ENCODE measurements at regions not wholly inside any gene's neighbourhood (a gene's known extent, or its start where the extent isn't known, plus 50 kb on each side); places are given as distances from the start of the nearest gene placed in this dataset.
A peak's percentile ranks its signal among the peaks of the same experiment; 100 is the strongest.

GRCh38 chr3:25038271-25038670 lies 389.8 kb upstream of the RARB start:
- H3K4me3 ChIP-seq (ENCODE audit: low read length) = no peak overlapping the region
- no peaks in the 10 kb centered on the region for H3K9me3 ChIP-seq (ENCODE audit: low read length)
- H3K4me1 ChIP-seq (ENCODE audit: insufficient read depth, low read length) = no peaks in the 10 kb centered on the region
- H3K36me3 ChIP-seq (ENCODE audit: insufficient read depth, low read length) = no peaks in the 10 kb centered on the region
- H2AFZ ChIP-seq (ENCODE audit: low read depth, low read length) = no peak overlapping the region
- no peaks in the 10 kb centered on the region for H3K27me3 ChIP-seq (ENCODE audit: insufficient read depth, low read length)

DNA sequence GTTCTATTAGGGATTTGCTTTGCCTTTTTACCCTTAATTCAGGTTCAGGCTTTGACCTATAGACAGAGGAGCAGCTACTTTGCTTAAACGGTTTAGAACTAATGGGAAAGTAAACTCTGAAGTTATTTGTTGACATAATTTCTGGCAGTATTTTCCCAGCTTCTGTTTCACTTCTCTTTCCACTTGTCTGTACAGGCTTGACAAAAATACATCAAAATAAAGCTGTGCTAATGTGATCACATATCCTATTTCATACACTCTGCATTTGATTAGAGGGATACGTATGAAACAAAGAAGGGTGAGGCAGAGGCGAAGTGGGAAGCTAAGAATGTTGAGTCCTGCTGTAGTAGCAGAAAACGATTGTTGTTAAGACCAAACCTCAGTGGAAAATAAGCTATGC lies 389.1 kb upstream of the RARB start:
- H3K27me3 ChIP-seq (ENCODE audit: insufficient read depth, low read length) = no peaks in the 10 kb centered on the region
- no peaks in the 10 kb centered on the region for H3K9me3 ChIP-seq (ENCODE audit: low read length)
- H3K4me3 ChIP-seq (ENCODE audit: low read length) = no peak overlapping the region
- no peaks in the 10 kb centered on the region for H3K4me1 ChIP-seq (ENCODE audit: insufficient read depth, low read length)
- H3K36me3 ChIP-seq (ENCODE audit: insufficient read depth, low read length) = no peaks in the 10 kb centered on the region
- no peak overlapping the region for H2AFZ ChIP-seq (ENCODE audit: low read depth, low read length)

DNA sequence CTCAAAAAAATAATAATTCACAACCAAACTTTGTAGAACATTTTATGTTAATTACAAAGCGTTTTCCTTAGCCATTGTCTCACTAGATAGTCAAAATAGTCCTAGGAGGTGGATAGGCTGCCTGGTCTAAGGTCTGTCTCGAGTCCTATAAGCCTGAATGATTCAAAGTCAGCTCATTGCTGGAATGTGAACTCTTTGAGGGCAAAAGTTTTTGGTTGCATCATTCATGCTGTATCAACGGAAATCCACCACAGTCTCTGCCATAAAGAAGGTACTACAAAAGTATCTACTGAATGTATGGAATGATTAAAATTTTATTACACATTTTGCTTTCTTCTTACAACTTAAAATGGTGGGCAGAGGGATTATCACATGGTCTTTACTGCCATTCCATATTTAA lies 387.3 kb upstream of the RARB start:
- peaks cover 12% of the 10 kb centered on the region for H3K4me1 ChIP-seq (ENCODE audit: insufficient read depth, low read length)
- no peaks in the 10 kb centered on the region for H3K36me3 ChIP-seq (ENCODE audit: insufficient read depth, low read length)
- H2AFZ ChIP-seq (ENCODE audit: low read depth, low read length) = no peak overlapping the region
- no peaks in the 10 kb centered on the region for H3K9me3 ChIP-seq (ENCODE audit: low read length)
- H3K27me3 ChIP-seq (ENCODE audit: insufficient read depth, low read length) = no peaks in the 10 kb centered on the region
- H3K4me3 ChIP-seq (ENCODE audit: low read length) = no peak overlapping the region

DNA sequence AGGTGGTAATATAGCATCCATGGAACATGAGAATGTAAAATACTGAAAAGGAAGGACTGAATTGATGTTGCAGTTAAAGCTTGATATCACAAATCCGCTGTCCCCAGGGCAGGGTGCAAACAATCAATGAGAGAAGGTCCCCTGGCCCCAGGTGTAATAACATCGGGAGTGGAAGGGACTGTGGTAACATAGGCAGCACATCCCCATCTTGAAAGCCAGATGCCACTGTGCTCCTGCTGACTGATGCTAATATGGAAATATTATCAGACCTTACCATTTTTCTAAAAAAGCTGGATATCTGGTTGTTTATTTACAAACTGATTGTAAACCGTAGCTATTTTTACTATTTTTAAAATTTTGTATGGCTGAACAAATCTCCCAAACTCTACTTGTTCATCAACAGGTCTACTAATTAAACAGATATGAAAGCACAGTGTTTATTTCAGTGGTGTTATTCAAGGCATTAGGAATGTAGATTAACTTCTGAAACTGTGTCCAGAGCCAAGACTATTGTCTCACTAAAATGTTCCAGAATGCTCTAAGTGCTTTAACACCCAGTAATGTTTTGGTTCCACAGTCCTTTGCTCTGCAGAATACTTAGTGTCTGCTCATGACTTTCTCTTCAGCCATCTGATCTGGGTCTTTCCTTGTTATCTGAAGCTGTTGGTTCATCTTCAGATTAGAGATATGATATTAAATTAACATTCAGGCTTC lies 386.0 kb upstream of the RARB start:
- Histone ChIP-seq H2AFZ (ENCODE audit: low read depth, low read length) (no peak overlapping the region), H3K4me3 (ENCODE audit: low read length) (no peak overlapping the region), H3K36me3 (ENCODE audit: insufficient read depth, low read length) (no peaks in the 10 kb centered on the region), H3K27me3 (ENCODE audit: insufficient read depth, low read length) (no peaks in the 10 kb centered on the region), H3K4me1 (ENCODE audit: insufficient read depth, low read length) (peaks cover 15% of the 10 kb centered on the region), H3K9me3 (ENCODE audit: low read length) (no peaks in the 10 kb centered on the region)

- Histone ChIP-seq H3K27me3 (ENCODE audit: insufficient read depth, low read length) (no peaks in the 10 kb centered on the region), H3K4me1 (ENCODE audit: insufficient read depth, low read length) (peaks cover 15% of the 10 kb centered on the region), H3K4me3 (ENCODE audit: low read length) (no peak overlapping the region), H3K9me3 (ENCODE audit: low read length) (no peaks in the 10 kb centered on the region), H2AFZ (ENCODE audit: low read depth, low read length) (no peak overlapping the region), H3K36me3 (ENCODE audit: insufficient read depth, low read length) (no peaks in the 10 kb centered on the region)
These were observed 384.9 kb upstream of the RARB start for GRCh38 chr3:25043177-25043576.

DNA sequence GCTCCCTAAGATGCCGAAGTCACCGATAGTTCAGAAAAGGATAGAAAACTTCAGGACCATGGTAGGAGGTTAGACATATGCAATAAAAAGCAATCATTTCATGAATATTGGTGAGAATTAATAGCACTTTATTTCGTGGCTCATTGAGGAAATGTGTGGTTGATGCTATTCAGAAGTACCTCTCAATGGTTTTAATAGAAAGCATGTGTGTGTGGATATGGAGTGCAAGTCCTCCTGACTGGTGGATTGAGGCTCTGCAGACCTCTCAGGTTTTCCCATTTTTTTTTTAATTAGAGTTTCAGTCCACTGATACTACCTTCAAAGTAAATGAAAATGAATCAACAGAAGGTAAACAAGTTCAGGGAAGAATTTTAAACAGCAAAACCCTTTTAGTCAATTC lies 384.3 kb upstream of the RARB start:
- peaks cover 15% of the 10 kb centered on the region for H3K4me1 ChIP-seq (ENCODE audit: insufficient read depth, low read length)
- no peaks in the 10 kb centered on the region for H3K27me3 ChIP-seq (ENCODE audit: insufficient read depth, low read length)
- no peaks in the 10 kb centered on the region for H3K9me3 ChIP-seq (ENCODE audit: low read length)
- no peak overlapping the region for H2AFZ ChIP-seq (ENCODE audit: low read depth, low read length)
- no peaks in the 10 kb centered on the region for H3K36me3 ChIP-seq (ENCODE audit: insufficient read depth, low read length)
- H3K4me3 ChIP-seq (ENCODE audit: low read length) = no peak overlapping the region

- no peaks in the 10 kb centered on the region for H3K36me3 ChIP-seq (ENCODE audit: insufficient read depth, low read length)
- H3K4me3 ChIP-seq (ENCODE audit: low read length) = no peak overlapping the region
- peaks cover 15% of the 10 kb centered on the region for H3K4me1 ChIP-seq (ENCODE audit: insufficient read depth, low read length)
- no peaks in the 10 kb centered on the region for H3K9me3 ChIP-seq (ENCODE audit: low read length)
- no peaks in the 10 kb centered on the region for H3K27me3 ChIP-seq (ENCODE audit: insufficient read depth, low read length)
- H2AFZ ChIP-seq (ENCODE audit: low read depth, low read length) = peak overlapping the region; percentile 94
These were observed 383.0 kb upstream of the RARB start for GRCh38 chr3:25044762-25045710.

- H2AFZ ChIP-seq (ENCODE audit: low read depth, low read length) = no peak overlapping the region
- H3K4me1 ChIP-seq (ENCODE audit: insufficient read depth, low read length) = peaks cover 15% of the 10 kb centered on the region
- H3K4me3 ChIP-seq (ENCODE audit: low read length) = no peak overlapping the region
- no peaks in the 10 kb centered on the region for H3K27me3 ChIP-seq (ENCODE audit: insufficient read depth, low read length)
- no peaks in the 10 kb centered on the region for H3K9me3 ChIP-seq (ENCODE audit: low read length)
- no peaks in the 10 kb centered on the region for H3K36me3 ChIP-seq (ENCODE audit: insufficient read depth, low read length)
These were observed 380.9 kb upstream of the RARB start for GRCh38 chr3:25046911-25047771.

GRCh38 chr3:25049304-25049703 lies 378.8 kb upstream of the RARB start:
- peaks cover 15% of the 10 kb centered on the region for H3K4me1 ChIP-seq (ENCODE audit: insufficient read depth, low read length)
- H3K9me3 ChIP-seq (ENCODE audit: low read length) = no peaks in the 10 kb centered on the region
- H2AFZ ChIP-seq (ENCODE audit: low read depth, low read length) = no peak overlapping the region
- no peaks in the 10 kb centered on the region for H3K36me3 ChIP-seq (ENCODE audit: insufficient read depth, low read length)
- H3K27me3 ChIP-seq (ENCODE audit: insufficient read depth, low read length) = no peaks in the 10 kb centered on the region
- H3K4me3 ChIP-seq (ENCODE audit: low read length) = no peak overlapping the region

- H3K27me3 ChIP-seq (ENCODE audit: insufficient read depth, low read length) = no peaks in the 10 kb centered on the region
- no peak overlapping the region for H2AFZ ChIP-seq (ENCODE audit: low read depth, low read length)
- no peak overlapping the region for H3K4me3 ChIP-seq (ENCODE audit: low read length)
- H3K9me3 ChIP-seq (ENCODE audit: low read length) = no peaks in the 10 kb centered on the region
- H3K4me1 ChIP-seq (ENCODE audit: insufficient read depth, low read length) = no peaks in the 10 kb centered on the region
- no peaks in the 10 kb centered on the region for H3K36me3 ChIP-seq (ENCODE audit: insufficient read depth, low read length)
These were observed 374.7 kb upstream of the RARB start for GRCh38 chr3:25053360-25053759.

GRCh38 chr3:25056036-25056755 lies 371.9 kb upstream of the RARB start:
- Histone ChIP-seq H3K36me3 (ENCODE audit: insufficient read depth, low read length) (no peaks in the 10 kb centered on the region), H3K4me1 (ENCODE audit: insufficient read depth, low read length) (no peaks in the 10 kb centered on the region), H3K4me3 (ENCODE audit: low read length) (no peak overlapping the region), H3K9me3 (ENCODE audit: low read length) (no peaks in the 10 kb centered on the region), H3K27me3 (ENCODE audit: insufficient read depth, low read length) (no peaks in the 10 kb centered on the region), H2AFZ (ENCODE audit: low read depth, low read length) (no peak overlapping the region)

GRCh38 chr3:25056803-25057351 lies 371.2 kb upstream of the RARB start:
- H3K4me3 ChIP-seq (ENCODE audit: low read length) = no peak overlapping the region
- H3K27me3 ChIP-seq (ENCODE audit: insufficient read depth, low read length) = no peaks in the 10 kb centered on the region
- no peaks in the 10 kb centered on the region for H3K9me3 ChIP-seq (ENCODE audit: low read length)
- H3K36me3 ChIP-seq (ENCODE audit: insufficient read depth, low read length) = no peaks in the 10 kb centered on the region
- H2AFZ ChIP-seq (ENCODE audit: low read depth, low read length) = no peak overlapping the region
- H3K4me1 ChIP-seq (ENCODE audit: insufficient read depth, low read length) = no peaks in the 10 kb centered on the region
